ENCODE measurements at regions not wholly inside any gene's neighbourhood (a gene's known extent, or its start where the extent isn't known, plus 50 kb on each side); places are given as distances from the start of the nearest gene placed in this dataset.
"Not testable (repeated sequence)": the region's sequence is repeated elsewhere in the genome, so short reads cannot be mapped to it uniquely, and the experiment has no call there.

GRCh38 chr6:22749696-22750095 lies 180.3 kb downstream of the HDGFL1 start:
- DNase-seq, result no peak

- DNase-seq, result no peak
These were observed 181.9 kb downstream of the HDGFL1 start for GRCh38 chr6:22751223-22751622.

DNA sequence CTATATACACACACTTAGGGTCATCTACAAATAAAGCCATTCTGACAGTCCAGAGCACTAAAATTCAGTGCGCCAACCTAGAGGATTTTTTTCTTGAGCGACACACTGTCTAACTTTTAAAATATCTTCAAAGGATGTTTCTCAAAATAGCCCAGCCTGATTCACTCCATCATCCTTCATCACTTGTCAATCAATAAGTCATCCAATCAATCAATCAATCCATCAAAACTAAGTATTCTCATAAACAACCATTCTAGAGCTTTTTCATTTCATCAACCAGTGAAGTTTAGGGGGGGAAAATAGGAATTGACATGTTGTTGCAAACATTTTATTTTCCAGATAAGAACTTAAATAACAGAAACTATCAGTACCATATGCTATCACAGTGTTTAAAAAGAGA lies 183.2 kb downstream of the HDGFL1 start:
- DNase-seq, result no peak

DNA sequence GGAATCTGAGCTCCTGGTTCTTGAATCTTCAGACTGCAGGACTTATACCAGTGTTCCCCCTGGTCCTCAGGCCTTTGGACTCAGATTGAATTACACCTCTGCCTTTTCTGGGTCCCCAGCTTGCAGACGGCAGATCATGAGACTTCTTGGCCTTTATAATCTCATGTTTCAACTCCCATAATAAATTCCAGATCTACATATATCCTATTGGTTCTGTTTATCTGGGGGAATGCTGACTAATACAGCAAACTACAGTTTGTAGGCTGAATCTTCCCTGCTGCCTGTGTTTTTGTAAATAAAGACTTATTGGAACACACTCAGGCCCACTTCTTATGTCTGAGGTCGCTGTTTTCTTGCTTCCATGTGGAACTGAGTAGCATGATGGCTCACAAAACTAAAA lies 184.7 kb downstream of the HDGFL1 start:
- DNase-seq, result no peak

DNA sequence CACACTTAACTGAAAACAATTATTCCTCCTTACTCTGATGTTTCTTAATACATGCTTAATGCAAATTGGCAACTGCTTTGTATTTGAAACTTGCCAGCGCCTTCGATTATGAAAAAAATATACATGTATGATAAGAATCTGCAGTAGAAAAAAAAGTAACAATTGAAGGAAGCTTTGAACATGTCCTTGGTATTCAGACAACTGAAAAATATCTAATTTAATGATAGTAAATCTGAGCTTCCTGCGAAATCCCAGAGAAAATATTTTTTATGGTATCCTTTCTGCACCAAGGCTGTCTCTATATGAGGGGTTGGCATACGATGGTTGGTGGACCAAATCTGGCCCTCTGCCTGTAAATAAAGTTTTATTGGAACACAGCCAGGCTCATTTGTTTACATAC lies 186.2 kb downstream of the HDGFL1 start:
- DNase-seq, result no peak

DNA sequence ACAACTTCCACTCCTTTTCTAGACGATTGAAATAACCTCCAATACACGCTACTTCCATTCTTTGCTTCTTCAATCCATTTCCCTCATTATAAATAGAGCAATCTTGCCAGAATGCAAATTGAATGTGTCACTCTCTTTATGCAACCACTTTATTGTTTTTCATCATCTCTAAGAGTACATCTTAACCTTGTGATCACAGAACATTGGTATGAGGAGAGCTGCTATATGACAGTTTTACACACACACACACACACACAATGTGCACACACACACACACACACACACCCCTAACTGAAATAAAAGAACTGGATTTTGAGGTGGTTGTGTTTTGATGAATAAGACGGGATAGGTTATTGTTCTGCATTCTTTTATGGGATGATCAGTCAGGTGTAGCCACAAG lies 187.0 kb downstream of the HDGFL1 start:
- no peak for DNase-seq

DNA sequence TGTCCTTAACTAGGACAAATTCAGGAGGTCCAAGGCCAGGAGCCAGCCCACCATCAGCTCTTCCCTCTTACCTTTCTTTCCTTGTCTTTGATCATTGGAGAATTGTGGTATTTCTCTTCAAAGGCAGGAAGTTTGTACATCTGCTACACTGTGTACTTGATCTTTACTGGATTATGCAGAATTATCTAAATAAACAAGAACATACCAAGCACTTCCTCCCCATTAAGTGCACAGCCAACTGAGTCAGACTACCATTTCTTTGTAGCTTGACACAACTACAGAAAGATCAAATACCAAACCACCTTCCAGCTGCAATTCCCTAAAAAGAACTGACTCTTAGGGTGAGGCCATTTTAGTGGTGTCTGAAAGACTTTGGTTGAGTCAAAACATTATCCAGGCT lies 195.1 kb downstream of the HDGFL1 start:
- no peak for DNase-seq

DNA sequence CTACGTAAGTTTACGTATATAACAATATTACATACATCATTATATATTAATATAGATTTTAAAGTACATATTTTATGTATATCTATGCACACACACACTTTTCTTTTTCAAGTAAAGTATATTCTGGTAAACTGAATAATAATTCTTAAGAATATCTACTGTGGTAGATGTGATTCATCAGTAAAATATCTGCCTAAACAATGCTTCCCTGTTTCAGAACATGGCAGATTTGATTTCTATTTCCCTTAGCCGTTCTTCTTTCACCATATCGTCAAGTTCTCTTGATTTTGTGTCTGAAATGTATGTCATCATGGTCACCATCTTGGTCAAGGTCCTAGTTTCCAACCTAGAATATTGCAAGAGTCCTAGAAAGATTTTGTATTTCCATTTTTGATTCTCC lies 195.6 kb downstream of the HDGFL1 start:
- DNase-seq, result no peak

GRCh38 chr6:22766979-22767378 lies 197.6 kb downstream of the HDGFL1 start:
- no peak for DNase-seq

DNA sequence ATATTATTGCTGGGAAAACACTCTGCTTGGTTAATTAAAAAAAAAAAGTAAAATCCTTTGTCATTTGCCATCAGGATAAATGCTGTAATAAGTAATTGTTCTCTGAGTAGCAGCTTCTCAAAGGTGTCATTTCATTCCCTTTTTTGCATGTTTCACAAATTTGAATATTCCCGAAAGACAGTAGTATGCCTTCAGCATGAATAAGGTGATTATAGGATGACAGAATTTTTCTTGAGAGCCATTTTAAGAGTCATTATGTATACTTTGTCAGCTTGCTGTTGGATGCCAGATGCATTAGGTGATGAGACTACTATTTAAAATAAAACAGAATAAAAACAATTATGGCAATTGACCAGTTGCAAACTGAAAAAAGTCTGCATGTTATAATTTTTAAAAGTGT lies 200.7 kb downstream of the HDGFL1 start:
- no peak for DNase-seq

DNA sequence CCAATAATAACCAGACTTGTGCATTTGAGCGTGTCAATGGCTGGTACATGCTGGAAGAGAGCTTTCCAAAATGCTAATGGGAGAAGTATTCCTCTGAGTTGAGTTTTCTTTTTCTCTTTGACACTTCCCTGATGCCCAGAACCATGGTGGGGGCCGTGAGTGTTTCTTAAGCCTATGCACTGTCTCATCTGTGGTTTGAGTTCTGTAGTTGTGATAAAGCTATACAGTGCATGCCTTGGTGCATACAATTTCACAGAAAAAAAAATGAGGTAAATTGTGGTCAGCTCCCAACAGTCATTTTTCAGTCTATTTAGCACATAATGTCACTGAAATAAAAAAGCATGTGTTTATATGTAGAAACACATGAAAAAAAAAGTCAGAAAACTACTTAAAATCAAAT lies 204.8 kb downstream of the HDGFL1 start:
- no peak for DNase-seq

DNA sequence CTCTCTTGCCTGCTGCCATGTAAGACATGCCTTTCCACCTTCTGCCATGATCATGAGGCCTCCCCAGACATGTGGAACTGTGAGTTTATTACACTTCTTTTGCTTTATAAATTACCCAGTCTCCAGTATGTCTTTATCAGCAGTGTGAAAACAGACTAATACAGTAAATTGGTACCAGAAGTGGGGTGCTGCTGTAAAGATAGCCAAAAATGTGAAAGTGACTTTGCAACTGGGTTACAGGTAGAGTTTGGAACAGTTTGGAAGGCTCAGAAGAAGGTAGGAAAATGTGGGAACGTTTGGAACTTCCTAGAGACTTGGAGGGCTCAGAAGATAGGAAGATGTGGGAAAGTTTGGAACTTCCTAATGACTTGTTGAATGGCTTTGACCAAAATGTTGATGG lies 209.1 kb downstream of the HDGFL1 start:
- not testable (repeated sequence) for DNase-seq

GRCh38 chr6:22779062-22779461 lies 209.7 kb downstream of the HDGFL1 start:
- DNase-seq, result no peak

- DNase-seq, result no peak
These were observed 214.6 kb downstream of the HDGFL1 start for GRCh38 chr6:22783931-22784330.

GRCh38 chr6:22784601-22785410 lies 215.4 kb downstream of the HDGFL1 start:
- DNase-seq, result peak in 12 of 14 donors; percentile 1 to 44 (median 24)

DNA sequence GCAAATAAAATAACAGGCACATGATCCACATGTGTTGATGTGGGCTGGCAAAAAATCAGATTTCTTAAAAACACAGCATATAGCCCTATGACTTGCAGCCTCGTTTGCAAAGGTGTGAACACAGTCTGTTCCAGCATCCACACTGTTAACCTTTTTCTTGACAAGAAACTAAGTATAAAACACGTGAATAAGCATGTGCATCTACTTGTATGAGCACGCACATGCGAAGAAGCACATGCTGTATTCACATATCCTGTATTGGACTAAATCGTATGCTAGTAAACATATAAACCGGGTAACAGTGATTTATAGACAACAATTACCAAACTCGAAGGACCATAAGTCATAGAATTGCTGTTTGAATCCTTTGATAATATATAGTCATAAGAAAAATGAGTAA lies 218.7 kb downstream of the HDGFL1 start:
- no peak for DNase-seq

GRCh38 chr6:22789315-22789714 lies 219.9 kb downstream of the HDGFL1 start:
- no peak for DNase-seq

DNA sequence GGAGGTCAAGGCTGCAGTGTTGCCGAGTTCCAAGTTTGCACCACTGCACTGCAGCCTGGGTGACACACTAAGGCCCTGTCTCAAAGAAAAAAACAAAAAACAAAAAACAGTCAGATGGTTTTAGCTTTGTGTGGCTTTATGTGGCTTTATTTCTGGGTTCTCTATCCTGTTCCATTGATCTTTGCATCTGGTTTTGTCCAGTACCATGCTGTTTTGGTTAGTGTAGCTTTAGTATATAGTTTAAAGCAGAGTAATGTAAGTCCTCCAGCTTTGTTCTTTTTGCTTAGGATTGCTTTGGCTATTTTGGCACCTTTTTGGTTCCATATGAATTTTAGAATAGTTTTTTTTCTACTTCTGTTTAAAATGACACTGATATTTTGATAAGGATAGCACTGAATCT lies 225.5 kb downstream of the HDGFL1 start:
- DNase-seq, result no peak

GRCh38 chr6:22800451-22800850 lies 231.1 kb downstream of the HDGFL1 start:
- no peak for DNase-seq

DNA sequence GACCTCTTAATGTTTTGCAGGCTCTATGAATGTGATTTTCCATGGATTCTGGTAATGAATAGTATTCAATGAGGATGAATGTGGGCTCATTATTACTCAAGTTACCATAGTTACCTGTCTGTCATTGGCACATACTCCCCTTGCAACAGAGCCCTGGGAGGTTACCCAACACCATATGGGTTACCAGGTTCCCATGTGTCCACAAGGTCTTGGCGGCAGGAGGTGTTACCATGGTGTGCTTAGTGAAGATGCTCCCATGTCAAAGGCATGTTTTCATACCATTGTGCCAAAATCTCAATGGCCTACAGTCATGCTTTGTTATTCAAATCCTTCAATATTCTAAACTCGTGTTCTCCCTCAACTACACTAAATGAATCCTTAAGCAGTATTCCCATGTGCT lies 232.5 kb downstream of the HDGFL1 start:
- DNase-seq, result no peak

DNA sequence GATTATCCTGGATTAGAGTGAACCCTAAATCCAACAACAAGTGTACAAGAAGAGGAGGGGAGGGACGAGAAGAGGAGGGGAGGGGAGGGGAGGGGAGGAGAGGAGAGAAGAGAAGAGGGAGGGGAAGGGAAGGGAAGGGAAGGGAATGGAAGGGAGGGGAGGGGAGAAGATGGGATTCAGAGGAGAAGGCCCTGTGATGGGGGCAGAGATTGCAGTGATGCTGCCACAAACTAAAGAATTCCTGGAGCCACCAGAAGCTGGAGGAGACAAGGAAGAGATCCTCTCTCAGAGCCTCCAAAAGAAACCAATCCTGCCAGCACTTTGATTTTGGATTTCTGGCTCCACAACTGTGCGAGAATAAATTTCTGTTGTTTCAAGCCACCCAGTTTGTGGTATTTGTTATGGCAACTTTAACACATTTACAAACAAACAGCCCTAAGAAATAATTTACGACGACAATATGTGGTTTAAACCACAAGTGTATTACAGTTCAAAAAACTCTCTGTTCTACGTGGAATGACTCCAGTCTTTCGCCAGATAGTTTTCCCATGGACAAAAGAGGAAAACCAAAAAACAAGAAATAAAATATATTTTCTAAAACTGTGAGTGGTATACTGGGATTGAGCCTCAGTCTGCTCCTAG lies 235.4 kb downstream of the HDGFL1 start:
- no peak for DNase-seq

DNA sequence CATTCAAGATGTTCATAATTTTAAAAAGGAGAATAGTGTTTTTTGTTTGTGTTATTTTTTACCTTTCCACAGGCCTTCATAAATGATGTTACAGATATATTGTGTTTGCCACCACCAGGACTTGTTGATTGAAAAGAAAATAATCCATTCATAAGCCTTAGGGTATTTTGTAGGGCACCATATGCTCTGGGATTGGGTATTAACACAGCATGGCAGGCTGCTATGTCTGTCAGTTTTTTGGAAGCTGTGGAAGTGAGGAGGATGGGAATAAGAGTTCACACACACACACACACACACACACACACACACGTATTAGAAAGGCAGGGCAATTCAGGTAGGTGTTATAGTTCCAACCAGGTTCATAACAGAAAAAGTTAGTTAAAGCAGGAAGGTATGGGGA lies 237.9 kb downstream of the HDGFL1 start:
- DNase-seq, result no peak

GRCh38 chr6:22807818-22808217 lies 238.5 kb downstream of the HDGFL1 start:
- DNase-seq, result no peak

DNA sequence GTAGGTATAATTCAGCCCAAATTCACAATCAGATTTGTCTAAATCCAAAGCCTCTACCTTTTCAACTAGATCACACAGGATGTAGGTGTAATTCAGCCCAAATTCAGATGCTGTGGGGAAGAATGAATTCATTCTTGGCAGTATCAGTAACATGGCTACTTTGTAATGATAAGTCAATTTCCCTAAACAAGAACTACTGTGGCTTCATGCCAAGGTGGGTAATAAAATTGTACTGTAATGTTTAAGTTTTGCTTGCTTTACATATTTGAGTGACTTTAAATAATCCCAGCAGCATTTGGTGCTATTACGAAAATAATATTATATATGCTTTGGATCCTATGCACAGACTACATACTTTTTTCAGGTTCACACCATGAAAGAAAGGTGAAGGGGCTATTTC lies 239.1 kb downstream of the HDGFL1 start:
- DNase-seq, result no peak

Data from C1 segment of cervical spinal cord (tissue), 14 donors.